HK-2 (cell line): ENCODE measurements at regions not wholly inside any gene's neighbourhood (a gene's known extent, or its start where the extent isn't known, plus 50 kb on each side); places are given as distances from the start of the nearest gene placed in this dataset.

Source experiments
- DNase-seq: peaks from one replicate; pipeline ENCODE4 v3.0.0-alpha.2; 2018; ENCODE audit not compliant: unreplicated experiment

GRCh38 chr7:115133248-115133647 is 211.4 kb downstream of the MDFIC start:
- DNase-seq = no peak

- DNase-seq = no peak
Measured at GRCh38 chr7:115132096-115132495, 210.2 kb downstream of the MDFIC start.

- no peak for DNase-seq
Measured at GRCh38 chr7:115128154-115128553, 206.3 kb downstream of the MDFIC start.

GRCh38 chr7:115127399-115128021 is 205.6 kb downstream of the MDFIC start:
- no peak for DNase-seq

GRCh38 chr7:115125750-115126149 is 203.9 kb downstream of the MDFIC start:
- DNase-seq = no peak

- no peak for DNase-seq
Measured at GRCh38 chr7:115125312-115125711, 203.4 kb downstream of the MDFIC start.

GRCh38 chr7:115124409-115124939 is 202.6 kb downstream of the MDFIC start:
- DNase-seq = no peak

- no peak for DNase-seq
Measured at GRCh38 chr7:115123441-115123840, 201.5 kb downstream of the MDFIC start.

- no peak for DNase-seq
Measured at GRCh38 chr7:115122388-115122787, 200.5 kb downstream of the MDFIC start.

- no peak for DNase-seq
Measured at GRCh38 chr7:115117748-115118147, 195.9 kb downstream of the MDFIC start.

- no peak for DNase-seq
Measured at GRCh38 chr7:115116773-115117715, 195.2 kb downstream of the MDFIC start.

- no peak for DNase-seq
Measured at GRCh38 chr7:115113776-115114175, 191.9 kb downstream of the MDFIC start.

- DNase-seq = no peak
Measured at GRCh38 chr7:115113131-115113530, 191.2 kb downstream of the MDFIC start.

GRCh38 chr7:115110523-115110922 is 188.6 kb downstream of the MDFIC start:
- no peak for DNase-seq

GRCh38 chr7:115106316-115106715 is 184.4 kb downstream of the MDFIC start:
- DNase-seq = no peak

- DNase-seq = no peak
Measured at GRCh38 chr7:115102738-115103137, 180.8 kb downstream of the MDFIC start.

- DNase-seq = no peak
Measured at GRCh38 chr7:115101199-115101598, 179.3 kb downstream of the MDFIC start.

- DNase-seq = peak; percentile 3
Measured at GRCh38 chr7:115099906-115100305, 178.0 kb downstream of the MDFIC start.

GRCh38 chr7:115097175-115097671 is 175.3 kb downstream of the MDFIC start:
- peak; percentile 4 for DNase-seq

GRCh38 chr7:115096262-115096661 is 174.4 kb downstream of the MDFIC start:
- no peak for DNase-seq

- no peak for DNase-seq
Measured at GRCh38 chr7:115094163-115094562, 172.3 kb downstream of the MDFIC start.

GRCh38 chr7:115088893-115089292 is 167.0 kb downstream of the MDFIC start:
- DNase-seq = no peak

- no peak for DNase-seq
Measured at GRCh38 chr7:115087437-115087836, 165.5 kb downstream of the MDFIC start.
